HepG2 (cell line): ENCODE measurements at regions not wholly inside any gene's neighbourhood (a gene's known extent, or its start where the extent isn't known, plus 50 kb on each side); places are given as distances from the start of the nearest gene placed in this dataset.

ENCODE experiments used
- ATAC-seq: fragments of 200-7000 bp; cut with Tn5 transposase; 3 replicates; pipeline ENCODE4 v1.9.1; 2020; ENCODE audit warnings: mild to moderate bottlenecking, moderate library complexity
- BruUV-seq: library from RNA; stranded (reverse); fragments of 400-500 nt; replicated peaks from 2 replicates; lab custom pipeline; 2021; lab: Mats Ljungman, UMichigan
- CTCF ChIA-PET: fragments of 300-600 bp; formaldehyde crosslinking; extraction: SDS; loops from one replicate; lab custom pipeline; 2021; ENCODE audit warnings: low total read pairs, inconsistent platforms, low intra/inter-chr PET ratio; lab: Yijun Ruan, JAX
- POLR2A ChIA-PET: fragments of 350-600 bp; sonication (Branson Sonifier 250); formaldehyde crosslinking; loops from one replicate; lab custom pipeline; 2020; ENCODE audit warnings: antibody characterized with exemption, inconsistent platforms; lab: Yijun Ruan, JAX
- DNase-seq: peaks from one replicate; pipeline ENCODE4 v3.0.0-alpha.2; 2015; ENCODE audit warnings: low spot score
- FAIRE-seq: peaks from 3 replicates; lab custom pipeline; 2011; peaks lifted over from hg19 to GRCh38; lab: Jason Lieb, UNC
- H2AFZ ChIP-seq: one replicate; pipeline ENCODE4 v1.6.1; 2011; ENCODE audit warnings: low read length, inconsistent platforms
- H3K27ac ChIP-seq: fragments of 300-600 bp; 3 replicates; pipeline ENCODE4 v1.8.0; 2011; ENCODE audit warnings: mixed run types, mild to moderate bottlenecking, mixed read lengths, low read length, inconsistent platforms; ENCODE audit not compliant: insufficient read depth; ENCODE audit errors: extremely low read length
- H3K27me3 ChIP-seq, 2 experiments: fragments of 200-600 bp in 1 of 2; 2 replicates in 1 of 2; 3 replicates in 1 of 2; pipeline versions ENCODE4 v1.6.0 to v1.8.0; 2011; ENCODE audit warnings: low read length in 2 of 2, mild to moderate bottlenecking in 2 of 2, moderate library complexity in 2 of 2, inconsistent platforms in 1 of 2; ENCODE audit not compliant: insufficient read depth in 2 of 2, control insufficient read depth in 1 of 2
- H3K36me3 ChIP-seq, 2 experiments: fragments of 200-600 bp in 1 of 2; replicated peaks in 1 of 2; 2 replicates in 1 of 2; 3 replicates in 1 of 2; pipeline versions ENCODE4 v1.5.1 to v1.8.0; 2011; ENCODE audit warnings: low read length in 2 of 2, inconsistent platforms in 1 of 2; ENCODE audit not compliant: insufficient read depth in 2 of 2, control insufficient read depth in 1 of 2
- H3K4me1 ChIP-seq: 2 replicates; pipeline ENCODE4 v1.5.1; 2012; ENCODE audit warnings: low read length, inconsistent platforms; ENCODE audit not compliant: insufficient read depth
- H3K4me2 ChIP-seq: 2 replicates; pipeline ENCODE4 v1.6.0; 2011; ENCODE audit warnings: low read depth, low read length, inconsistent platforms
- H3K4me3 ChIP-seq, 3 experiments: fragments of 200-600 bp in 1 of 3; sonication (generic), shearing (Covaris generic) in 1 of 3; replicated peaks in 1 of 3; 2 replicates each; pipeline ENCODE4 v1.5.1; 2011 to 2016; ENCODE audit warnings: low read length in 3 of 3, inconsistent platforms in 2 of 3, low read depth in 2 of 3, mild to moderate bottlenecking in 2 of 3, control low read depth in 1 of 3, mixed read lengths in 1 of 3; ENCODE audit not compliant: insufficient read depth in 1 of 3
- H3K79me2 ChIP-seq: one replicate; pipeline ENCODE4 v1.6.1; 2011; ENCODE audit warnings: low read length, inconsistent platforms; ENCODE audit not compliant: insufficient read depth
- H3K9ac ChIP-seq: 2 replicates; pipeline ENCODE4 v1.6.0; 2011; ENCODE audit warnings: mild to moderate bottlenecking, low read depth, low read length, inconsistent platforms; ENCODE audit not compliant: insufficient read depth
- H3K9me3 ChIP-seq: 2 replicates; pipeline ENCODE4 v1.5.1; 2012; ENCODE audit warnings: mild to moderate bottlenecking, low read length
- H4K20me1 ChIP-seq: 2 replicates; pipeline ENCODE4 v1.6.0; 2011; ENCODE audit warnings: inconsistent platforms, mild to moderate bottlenecking, low read length, moderate library complexity; ENCODE audit not compliant: insufficient read depth
- MTA3 ChIP-seq: sonication (generic); formaldehyde crosslinking; IDR thresholded peaks from 2 replicates; pipeline ENCODE4 v1.4.0; 2020; ENCODE audit warnings: missing genetic modification reagents
- NCOR1 ChIP-seq: fragments of 200-600 bp; sonication (generic); IDR thresholded peaks from 2 replicates; pipeline ENCODE4 v1.7.0; 2017; ENCODE audit warnings: antibody characterized with exemption, low read length, borderline replicate concordance
- PLRG1 ChIP-seq: fragments of 450-650 bp; conservative IDR thresholded peaks from 2 replicates; pipeline ENCODE4 v1.6.1; 2016
- SOX5 ChIP-seq: IDR thresholded peaks from 2 replicates; pipeline ENCODE4 v1.6.1; 2016; ENCODE audit warnings: borderline replicate concordance
- TEAD3 ChIP-seq: optimal IDR thresholded peaks from 2 replicates; pipeline ENCODE3; 2016; ENCODE audit warnings: borderline replicate concordance
- ZBTB20 ChIP-seq: sonication (generic); formaldehyde crosslinking; IDR thresholded peaks from 2 replicates; pipeline ENCODE4 v1.8.1; 2023; ENCODE audit warnings: missing genetic modification reagents, low read depth, mild to moderate bottlenecking, borderline replicate concordance
- ZNF260 ChIP-seq: sonication (generic); formaldehyde crosslinking; IDR thresholded peaks from 2 replicates; pipeline ENCODE4 v1.4.0; 2020; ENCODE audit warnings: missing genetic modification reagents, low read depth, mild to moderate bottlenecking, borderline replicate concordance
- ZNF570 ChIP-seq: sonication (generic); formaldehyde crosslinking; IDR thresholded peaks from 2 replicates; pipeline ENCODE4 v1.4.0; 2020; ENCODE audit warnings: mild to moderate bottlenecking, missing genetic modification reagents, borderline replicate concordance
- ZNF616 ChIP-seq: sonication (generic); formaldehyde crosslinking; IDR thresholded peaks from 2 replicates; pipeline ENCODE4 v1.5.0; 2020; ENCODE audit warnings: low read depth, mild to moderate bottlenecking, missing genetic modification reagents
- whole genome bisulfite sequencing: methylation state at CpG from one replicate; pipeline ENCODE4 v1.1.6; 2017; ENCODE audit warnings: low lambda C conversion rate; 5-methylcytosine and 5-hydroxymethylcytosine counted together
- in situ Hi-C: cut with HindIII; loops from 2 replicates; pipeline ENCODE4 v1.10.0; 2017; ENCODE audit warnings: low pct_unique_long_range_greater_than_20kb; ENCODE audit not compliant: extremely low pct_ligation_motif_present
- intact Hi-C: fragments of 100-400 bp; cut with micrococcal nuclease; formaldehyde crosslinking; loops from one replicate; pipeline ENCODE4 v1.10.0; 2022; ENCODE audit not compliant: unreplicated experiment

GRCh38 chr5:73322437-73323076 lies 126.0 kb downstream of the FOXD1 start (continued):
- TF ChIP-seq ZNF570 (no peak), NCOR1 (no peak), ZNF616 (CRISPR knock-in tag) (no peak), SOX5 (no peak), PLRG1 (no peak)

GRCh38 chr5:73321757-73322436 lies 126.7 kb downstream of the FOXD1 start:
- Histone ChIP-seq H3K27me3 (peaks cover 0 to 5% of the 10 kb centered on the region in 2 experiments; a peak in 1 of 5 replicates), H3K27ac (no peak overlapping the region), H4K20me1 (no peaks in the 10 kb centered on the region), H3K4me3 (no peak overlapping the region), H3K9ac (no peak overlapping the region), H3K4me1 (no peaks in the 10 kb centered on the region), H3K9me3 (no peaks in the 10 kb centered on the region), H2AFZ (no peak overlapping the region), H3K36me3 (no peaks in the 10 kb centered on the region), H3K79me2 (no peaks in the 10 kb centered on the region), H3K4me2 (no peak overlapping the region)
- CTCF ChIA-PET = no interaction called here
- TF ChIP-seq ZBTB20 (CRISPR knock-in tag) = no peak
- no peak for TF ChIP-seq TEAD3 (CRISPR knock-in tag)
- no peak for TF ChIP-seq ZNF260
- no peak for TF ChIP-seq MTA3 (CRISPR knock-in tag)
- DNase-seq (no peak), FAIRE-seq (no peak), ATAC-seq (no peak)
- BruUV-seq = no TSS peak
- WGBS = 26% methylated on average over 5 of the region's 5 CpGs
- intact Hi-C loops (no loop called here), in situ Hi-C loops (no loop called here)
- POLR2A ChIA-PET = no interaction called here
